ENCODE measurements at regions not wholly inside any gene's neighbourhood (a gene's known extent, or its start where the extent isn't known, plus 50 kb on each side); places are given as distances from the start of the nearest gene placed in this dataset.

- H4K91ac ChIP-seq (ENCODE audit: insufficient read length, low read depth, low read length): no peak overlapping the region
- no peaks in the 10 kb centered on the region for H3K79me2 ChIP-seq (ENCODE audit: insufficient read depth, low read length)
- no peak overlapping the region for H2BK5ac ChIP-seq (ENCODE audit: insufficient read length, low read length)
- no peak overlapping the region for H3K14ac ChIP-seq (ENCODE audit: insufficient read depth, low read length)
- WGBS (ENCODE audit: extremely low coverage, insufficient read length, low lambda C conversion rate): no CpG with 5 or more reads among the region's 2 CpGs
- H3K18ac ChIP-seq (ENCODE audit: insufficient read length, low read depth, low read length): no peak overlapping the region
- H4K20me1 ChIP-seq (ENCODE audit: control insufficient read depth, insufficient read depth, insufficient read length): no peaks in the 10 kb centered on the region
- H4K5ac ChIP-seq (ENCODE audit: insufficient read length, low read depth, low read length): no peak overlapping the region
- TF ChIP-seq, protein P1, sequence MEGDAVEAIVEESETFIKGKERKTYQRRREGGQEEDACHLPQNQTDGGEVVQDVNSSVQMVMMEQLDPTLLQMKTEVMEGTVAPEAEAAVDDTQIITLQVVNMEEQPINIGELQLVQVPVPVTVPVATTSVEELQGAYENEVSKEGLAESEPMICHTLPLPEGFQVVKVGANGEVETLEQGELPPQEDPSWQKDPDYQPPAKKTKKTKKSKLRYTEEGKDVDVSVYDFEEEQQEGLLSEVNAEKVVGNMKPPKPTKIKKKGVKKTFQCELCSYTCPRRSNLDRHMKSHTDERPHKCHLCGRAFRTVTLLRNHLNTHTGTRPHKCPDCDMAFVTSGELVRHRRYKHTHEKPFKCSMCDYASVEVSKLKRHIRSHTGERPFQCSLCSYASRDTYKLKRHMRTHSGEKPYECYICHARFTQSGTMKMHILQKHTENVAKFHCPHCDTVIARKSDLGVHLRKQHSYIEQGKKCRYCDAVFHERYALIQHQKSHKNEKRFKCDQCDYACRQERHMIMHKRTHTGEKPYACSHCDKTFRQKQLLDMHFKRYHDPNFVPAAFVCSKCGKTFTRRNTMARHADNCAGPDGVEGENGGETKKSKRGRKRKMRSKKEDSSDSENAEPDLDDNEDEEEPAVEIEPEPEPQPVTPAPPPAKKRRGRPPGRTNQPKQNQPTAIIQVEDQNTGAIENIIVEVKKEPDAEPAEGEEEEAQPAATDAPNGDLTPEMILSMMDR (conservative IDR thresholded peaks at IDR 0.05): no peak
- no peak overlapping the region for H3K56ac ChIP-seq (ENCODE audit: insufficient read length, low read depth, low read length)
- H4K8ac ChIP-seq (replicated peaks; ENCODE audit: insufficient read length, low read depth, low read length): no peak overlapping the region
- no peak overlapping the region for H3K9ac ChIP-seq (ENCODE audit: extremely low read depth, insufficient read length, low read length)
- Mint-ChIP-seq H3K27ac (no peak overlapping the region), H3K4me1 (peaks cover 2 to 8% of the 10 kb centered on the region in 2 experiments), H3K36me3 (ENCODE audit: insufficient read depth in 1 of 3, low read depth in 3 of 3) (no peaks in the 10 kb centered on the region), H3K9me3 (no peaks in the 10 kb centered on the region), H3K27me3 (ENCODE audit: low read depth) (no peaks in the 10 kb centered on the region), H3K4me3 (no peak overlapping the region)
- H3K4ac ChIP-seq (ENCODE audit: low read depth, low read length): no peak overlapping the region
- H3K27ac ChIP-seq (ENCODE audit: insufficient read length, low read depth, low read length): no peak overlapping the region
- H3K9me3 ChIP-seq (ENCODE audit: control insufficient read depth, low read depth, low read length): no peaks in the 10 kb centered on the region
- H2BK15ac ChIP-seq (ENCODE audit: low read depth, low read length): no peak overlapping the region
- H3K23ac ChIP-seq (ENCODE audit: insufficient read length, low read depth, low read length): no peak overlapping the region
- H2AFZ ChIP-seq (ENCODE audit: low read length): no peak overlapping the region
- H3T11ph ChIP-seq (ENCODE audit: low read length): no peak overlapping the region
- H2AK5ac ChIP-seq (ENCODE audit: insufficient read length, low read length): no peak overlapping the region
- no peaks in the 10 kb centered on the region for H3K23me2 ChIP-seq (ENCODE audit: insufficient read length, low read depth, low read length, poor library complexity, severe bottlenecking)
- no peak for DNase-seq
- H3K27me3 ChIP-seq (ENCODE audit: insufficient read depth, low read length): no peaks in the 10 kb centered on the region
- H3K4me2 ChIP-seq (ENCODE audit: insufficient read depth, insufficient read length, low read length): no peak overlapping the region
- H2BK12ac ChIP-seq (ENCODE audit: insufficient read length, low read depth, low read length): no peak overlapping the region
- no peaks in the 10 kb centered on the region for H3K79me1 ChIP-seq (ENCODE audit: insufficient read depth, low read depth, low read length, poor library complexity, severe bottlenecking)
- H2BK120ac ChIP-seq (ENCODE audit: low read depth, low read length, poor library complexity, severe bottlenecking): no peak overlapping the region
- no peaks in the 10 kb centered on the region for H3K4me1 ChIP-seq (ENCODE audit: insufficient read depth, low read length)
- H2BK20ac ChIP-seq (ENCODE audit: low read depth, low read length, poor library complexity, severe bottlenecking): no peak overlapping the region
These were observed 93.7 kb upstream of the ATXN1 start for GRCh38 chr6:16854986-16855385.
